ENCODE measurements at regions not wholly inside any gene's neighbourhood (a gene's known extent, or its start where the extent isn't known, plus 50 kb on each side); places are given as distances from the start of the nearest gene placed in this dataset.

DNA sequence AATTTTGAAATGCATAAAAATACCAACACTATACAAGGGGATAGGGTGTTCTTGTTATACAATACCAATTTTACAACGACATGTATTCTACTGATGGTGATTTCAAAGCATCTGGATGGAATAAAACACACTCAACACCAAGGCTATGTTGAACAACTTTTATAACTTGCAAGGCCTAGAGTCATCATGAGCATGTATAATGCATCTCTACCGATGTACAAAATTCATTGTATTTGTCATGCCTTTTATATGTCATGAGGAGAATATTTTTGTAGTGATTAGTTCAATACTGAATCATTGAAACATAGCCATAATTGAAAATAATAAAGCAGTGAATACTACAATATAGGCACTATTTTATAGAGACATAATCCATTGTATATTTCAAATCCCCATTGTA, 160.2 kb downstream of the ETV1 start:
- no peak for DNase-seq (ENCODE audit: low read depth in 2 of 2)

DNA sequence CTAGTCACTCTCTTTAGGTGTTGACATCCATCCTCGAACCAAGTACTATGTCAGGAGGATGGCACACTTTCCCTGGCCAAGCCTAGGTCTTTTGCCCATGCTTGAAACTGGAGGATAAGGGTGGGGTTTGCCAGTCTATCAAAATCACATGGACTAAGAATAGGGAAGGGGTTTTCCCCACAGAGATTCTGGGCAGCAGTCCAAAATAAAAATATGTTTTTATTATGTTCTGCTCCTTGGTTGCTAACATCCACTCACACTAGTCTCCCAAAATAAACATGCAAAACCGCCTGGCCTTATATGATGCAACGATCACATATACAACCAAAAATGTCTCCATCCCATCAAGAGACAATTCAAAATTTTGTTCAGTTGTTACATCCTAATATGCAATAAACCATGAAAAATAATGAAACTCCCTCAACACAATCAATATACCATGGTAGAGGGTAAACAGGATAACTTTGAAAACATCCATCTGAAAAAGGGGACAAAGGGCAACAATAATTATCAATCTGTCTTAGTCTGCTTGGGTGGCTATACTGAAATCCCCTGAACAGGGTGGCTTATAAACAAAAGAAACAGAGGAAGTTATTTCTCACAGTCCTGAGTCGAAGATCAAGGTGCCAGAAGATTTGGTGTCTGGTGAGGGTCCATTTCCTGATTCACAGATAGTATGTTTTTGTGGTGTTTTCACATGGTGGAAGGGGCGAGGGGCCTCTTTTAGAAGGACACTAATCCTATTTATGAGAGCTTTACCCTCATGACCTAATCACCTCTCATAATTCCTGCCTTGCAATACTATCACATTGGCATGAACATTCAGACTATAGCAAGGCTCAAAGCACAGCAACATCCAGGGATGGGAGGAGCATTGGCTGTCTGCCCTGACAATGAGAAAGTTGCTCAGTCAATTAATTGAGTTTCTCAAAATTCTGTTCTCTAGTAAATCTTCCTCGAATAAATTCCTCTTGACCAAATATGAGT, 159.3 kb downstream of the ETV1 start:
- peak; percentile 43 to 81 for DNase-seq (ENCODE audit: low read depth in 2 of 2)

- no peak for DNase-seq (ENCODE audit: low read depth in 2 of 2)
These were observed 157.1 kb downstream of the ETV1 start for GRCh38 chr7:13832346-13832745.

DNA sequence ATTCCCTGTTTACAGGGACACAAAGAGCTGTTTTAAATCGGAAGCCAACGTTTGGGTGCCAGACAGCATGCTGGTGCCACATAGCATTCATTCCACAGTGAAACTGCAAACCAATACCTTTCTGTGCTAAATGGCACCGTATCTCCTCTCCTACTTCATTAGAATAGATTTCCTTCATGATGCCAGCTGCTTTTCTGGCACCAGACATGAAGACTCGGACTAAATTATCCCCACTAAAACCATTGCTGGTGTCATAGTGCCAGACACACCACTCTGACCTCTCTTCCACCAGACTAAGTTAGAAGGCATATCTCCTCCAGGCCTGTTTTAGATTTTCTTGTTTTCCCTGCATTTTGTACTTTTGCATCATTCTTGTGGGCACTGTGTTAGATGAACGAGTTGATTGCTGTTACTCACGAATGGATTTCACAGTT, 155.1 kb downstream of the ETV1 start:
- DNase-seq (ENCODE audit: low read depth in 2 of 2): no peak

GRCh38 chr7:13835442-13835841, 154.0 kb downstream of the ETV1 start:
- no peak for DNase-seq (ENCODE audit: low read depth in 2 of 2)

DNA sequence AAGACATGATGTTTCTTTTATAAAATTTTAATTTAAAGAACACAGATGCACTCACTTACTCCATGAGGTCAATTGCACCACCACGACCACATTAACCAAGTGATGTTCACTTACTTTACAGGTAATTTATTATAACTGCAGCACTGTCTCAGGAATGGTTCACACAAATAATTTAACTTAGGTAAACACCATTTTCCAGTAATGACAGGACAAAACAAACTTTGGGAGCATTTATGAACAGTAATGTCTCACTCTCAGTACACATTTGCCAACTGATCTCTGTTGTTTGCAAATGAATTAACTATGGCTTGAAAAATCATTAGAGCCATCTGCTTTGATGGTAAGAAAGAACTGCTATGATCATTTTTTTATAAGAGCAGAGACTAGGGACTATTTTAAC, 150.4 kb downstream of the ETV1 start:
- DNase-seq (ENCODE audit: low read depth in 2 of 2): no peak
